Gastroesophageal sphincter (tissue), 3 donors: ENCODE measurements at regions not wholly inside any gene's neighbourhood (a gene's known extent, or its start where the extent isn't known, plus 50 kb on each side); places are given as distances from the start of the nearest gene placed in this dataset.

ENCODE experiments used
- CTCF ChIP-seq, 4 experiments: fragments of 200-600 bp in 2 of 4; fragments of 450-650 bp in 2 of 4; sonication (generic) in 1 of 4; IDR thresholded peaks; one replicate each; pipeline ENCODE4 v1.5.1; 2017 to 2019; ENCODE audit warnings: antibody characterized with exemption in 4 of 4, mild to moderate bottlenecking in 2 of 4, moderate library complexity in 2 of 4
- EP300 ChIP-seq: sonication (generic); formaldehyde crosslinking; IDR thresholded peaks from one replicate; pipeline ENCODE4 v1.6.1; 2017; ENCODE audit warnings: antibody characterized with exemption, mild to moderate bottlenecking
- POLR2A ChIP-seq, 2 donors: fragments of 450-650 bp; IDR thresholded peaks; one replicate each; pipeline ENCODE4 v1.6.1; 2017; ENCODE audit warnings: antibody characterized with exemption in 2 of 2, mild to moderate bottlenecking in 2 of 2, moderate library complexity in 1 of 2
- POLR2AphosphoS5 ChIP-seq: sonication (generic); formaldehyde crosslinking; IDR thresholded peaks from one replicate; pipeline ENCODE4 v1.6.1; 2017; ENCODE audit warnings: antibody characterized with exemption

GRCh38 chr14:44780989-44781388 is 180.8 kb downstream of the KLHL28 start:
- TF ChIP-seq POLR2AphosphoS5 (no peak), CTCF (IDR thresholded peaks at IDR 0.05) (no peak), POLR2A (IDR thresholded peaks at IDR 0.05) (no peak), EP300 (no peak)
